22Rv1 (cell line): ENCODE measurements at regions not wholly inside any gene's neighbourhood (a gene's known extent, or its start where the extent isn't known, plus 50 kb on each side); places are given as distances from the start of the nearest gene placed in this dataset.

Experiments used
- CTCF ChIP-seq: fragments of 450-650 bp; IDR thresholded peaks from 2 replicates; pipeline ENCODE4 v1.5.1; 2017; ENCODE audit warnings: mild to moderate bottlenecking
- ZFX ChIP-seq: fragments of 450-650 bp; IDR thresholded peaks from 2 replicates; pipeline ENCODE4 v1.6.1; 2017; ENCODE audit warnings: antibody characterized with exemption, borderline replicate concordance

DNA sequence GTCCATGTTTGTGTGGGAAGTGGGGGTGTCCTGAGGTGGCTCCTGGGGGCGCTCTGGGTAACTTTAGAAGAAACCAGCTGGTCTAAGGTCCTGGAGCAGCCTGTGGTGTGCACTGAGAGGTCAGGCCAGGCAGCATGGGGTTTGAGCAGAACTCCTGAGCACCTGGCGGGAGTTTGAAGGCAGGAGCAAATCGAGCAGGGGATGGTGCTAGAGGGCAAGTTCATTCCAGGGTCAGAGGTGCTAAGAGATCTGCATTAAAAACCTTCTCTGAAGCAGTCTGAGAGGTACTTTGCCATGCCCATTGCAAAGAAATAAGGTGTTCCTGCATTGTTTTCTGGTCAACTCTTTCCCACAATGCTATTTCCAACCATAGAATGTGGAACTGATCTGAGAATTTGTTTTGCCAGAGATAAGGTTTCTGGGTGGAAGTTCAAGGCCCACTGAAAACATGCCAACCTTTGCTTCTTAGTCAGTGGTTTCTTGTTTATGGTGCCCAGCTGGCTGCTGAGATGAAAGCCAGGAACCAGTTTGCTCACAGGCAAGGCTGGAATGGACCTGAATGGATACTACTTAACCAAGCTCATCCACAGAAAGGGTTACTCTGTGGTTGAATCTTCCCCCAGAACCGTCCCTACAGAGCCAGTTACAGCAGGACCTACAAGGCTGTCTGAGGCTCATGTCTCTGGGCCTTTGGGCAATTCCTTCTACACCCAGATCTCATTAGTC, 136.3 kb upstream of the TMEM72 start:
- TF ChIP-seq CTCF (no peak), ZFX (no peak)
